ENCODE measurements at regions not wholly inside any gene's neighbourhood (a gene's known extent, or its start where the extent isn't known, plus 50 kb on each side); places are given as distances from the start of the nearest gene placed in this dataset.

GRCh38 chr14:77985211-77985615, 185.0 kb upstream of the NRXN3 start:
- H3K9ac ChIP-seq (ENCODE audit: low read depth in 2 of 2, low read length in 2 of 2) = no peak overlapping the region
- no peaks in the 10 kb centered on the region for H3K27me3 ChIP-seq
- no peak for DNase-seq
- H3K36me3 ChIP-seq = no peaks in the 10 kb centered on the region
- no peaks in the 10 kb centered on the region for H3K4me1 ChIP-seq
- no peaks in the 10 kb centered on the region for H3K9me3 ChIP-seq
- no peak overlapping the region for H3K4me3 ChIP-seq
- no peak for TF ChIP-seq CTCF (IDR thresholded peaks at IDR 0.05)
- intact Hi-C loops (cut with DNase I) = no loop called here
- no peak overlapping the region for H3K27ac ChIP-seq

GRCh38 chr14:77986773-77987172, 183.4 kb upstream of the NRXN3 start:
- no peaks in the 10 kb centered on the region for H3K27me3 ChIP-seq
- intact Hi-C loops (cut with DNase I) = no loop called here
- H3K27ac ChIP-seq = no peak overlapping the region
- H3K4me3 ChIP-seq = no peak overlapping the region
- H3K9ac ChIP-seq (ENCODE audit: low read depth in 2 of 2, low read length in 2 of 2) = no peak overlapping the region
- DNase-seq = no peak
- H3K36me3 ChIP-seq = no peaks in the 10 kb centered on the region
- H3K9me3 ChIP-seq = no peaks in the 10 kb centered on the region
- TF ChIP-seq CTCF (IDR thresholded peaks at IDR 0.05) = no peak
- H3K4me1 ChIP-seq = no peaks in the 10 kb centered on the region

- Histone ChIP-seq H3K27ac (no peak overlapping the region), H3K9ac (ENCODE audit: low read depth in 2 of 2, low read length in 2 of 2) (no peak overlapping the region), H3K36me3 (no peaks in the 10 kb centered on the region), H3K27me3 (no peaks in the 10 kb centered on the region), H3K4me3 (no peak overlapping the region), H3K4me1 (no peaks in the 10 kb centered on the region), H3K9me3 (no peaks in the 10 kb centered on the region)
- intact Hi-C loops (cut with DNase I) = no loop called here
- DNase-seq = no peak
- TF ChIP-seq CTCF (IDR thresholded peaks at IDR 0.05) = no peak
Measured at GRCh38 chr14:77988096-77988870, 181.9 kb upstream of the NRXN3 start.

- no peak for TF ChIP-seq CTCF (IDR thresholded peaks at IDR 0.05)
- no peaks in the 10 kb centered on the region for H3K9me3 ChIP-seq
Measured at GRCh38 chr14:77988970-77989369, 181.2 kb upstream of the NRXN3 start.

GRCh38 chr14:77989441-77989991, 180.7 kb upstream of the NRXN3 start:
- Histone ChIP-seq H3K36me3 (no peaks in the 10 kb centered on the region), H3K9ac (ENCODE audit: low read depth in 2 of 2, low read length in 2 of 2) (no peak overlapping the region), H3K27ac (no peak overlapping the region), H3K9me3 (no peaks in the 10 kb centered on the region), H3K27me3 (no peaks in the 10 kb centered on the region), H3K4me1 (no peaks in the 10 kb centered on the region), H3K4me3 (no peak overlapping the region)
- intact Hi-C loops (cut with DNase I) = no loop called here
- no peak for DNase-seq
- no peak for TF ChIP-seq CTCF (IDR thresholded peaks at IDR 0.05)

More at GRCh38 chr14:77988970-77989369, 181.2 kb upstream of the NRXN3 start:
- Histone ChIP-seq H3K27ac (no peak overlapping the region), H3K27me3 (no peaks in the 10 kb centered on the region), H3K4me1 (no peaks in the 10 kb centered on the region), H3K9ac (ENCODE audit: low read depth in 2 of 2, low read length in 2 of 2) (no peak overlapping the region), H3K4me3 (no peak overlapping the region), H3K36me3 (no peaks in the 10 kb centered on the region)
- DNase-seq = no peak
- intact Hi-C loops (cut with DNase I) = no loop called here

Measured in colonic mucosa (tissue), 4 donors.